ENCODE measurements at regions not wholly inside any gene's neighbourhood (a gene's known extent, or its start where the extent isn't known, plus 50 kb on each side); places are given as distances from the start of the nearest gene placed in this dataset.
"Not testable (repeated sequence)": the region's sequence is repeated elsewhere in the genome, so short reads cannot be mapped to it uniquely, and the experiment has no call there.

DNA sequence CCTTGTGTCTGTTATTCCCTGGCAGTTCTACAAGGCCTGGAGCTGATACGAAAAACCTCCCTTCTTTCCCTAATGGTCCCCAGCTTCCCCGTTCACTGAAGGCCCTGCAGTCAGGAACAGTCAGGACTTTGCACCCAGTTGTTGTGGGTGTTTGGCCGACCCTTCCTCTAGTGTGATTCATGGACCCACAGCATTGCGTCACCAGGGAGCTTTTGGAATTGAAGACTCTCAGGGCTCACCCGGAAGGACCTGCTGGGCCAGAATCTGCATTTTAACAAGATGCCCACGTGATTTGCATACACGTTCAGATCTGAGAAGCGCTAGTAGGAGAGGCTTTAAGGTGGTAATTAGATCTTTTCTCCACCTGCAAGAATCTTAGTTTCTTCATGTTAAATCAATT lies 136.8 kb upstream of the CCZ1B start:
- TF ChIP-seq, protein P1, sequence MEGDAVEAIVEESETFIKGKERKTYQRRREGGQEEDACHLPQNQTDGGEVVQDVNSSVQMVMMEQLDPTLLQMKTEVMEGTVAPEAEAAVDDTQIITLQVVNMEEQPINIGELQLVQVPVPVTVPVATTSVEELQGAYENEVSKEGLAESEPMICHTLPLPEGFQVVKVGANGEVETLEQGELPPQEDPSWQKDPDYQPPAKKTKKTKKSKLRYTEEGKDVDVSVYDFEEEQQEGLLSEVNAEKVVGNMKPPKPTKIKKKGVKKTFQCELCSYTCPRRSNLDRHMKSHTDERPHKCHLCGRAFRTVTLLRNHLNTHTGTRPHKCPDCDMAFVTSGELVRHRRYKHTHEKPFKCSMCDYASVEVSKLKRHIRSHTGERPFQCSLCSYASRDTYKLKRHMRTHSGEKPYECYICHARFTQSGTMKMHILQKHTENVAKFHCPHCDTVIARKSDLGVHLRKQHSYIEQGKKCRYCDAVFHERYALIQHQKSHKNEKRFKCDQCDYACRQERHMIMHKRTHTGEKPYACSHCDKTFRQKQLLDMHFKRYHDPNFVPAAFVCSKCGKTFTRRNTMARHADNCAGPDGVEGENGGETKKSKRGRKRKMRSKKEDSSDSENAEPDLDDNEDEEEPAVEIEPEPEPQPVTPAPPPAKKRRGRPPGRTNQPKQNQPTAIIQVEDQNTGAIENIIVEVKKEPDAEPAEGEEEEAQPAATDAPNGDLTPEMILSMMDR (IDR thresholded peaks at IDR 0.05), result not testable (repeated sequence)
- not testable (repeated sequence) for TF ChIP-seq POLR2A (IDR thresholded peaks at IDR 0.05)

All from tibial nerve (tissue), 3 donors.